Daoy (cell line): ENCODE measurements at regions not wholly inside any gene's neighbourhood (a gene's known extent, or its start where the extent isn't known, plus 50 kb on each side); places are given as distances from the start of the nearest gene placed in this dataset.
A peak's percentile ranks its signal among the peaks of the same experiment; 100 is the strongest.
"Not testable (repeated sequence)": the region's sequence is repeated elsewhere in the genome, so short reads cannot be mapped to it uniquely, and the experiment has no call there.

Source experiments
- DNase-seq: peaks from one replicate; pipeline ENCODE4 v3.0.0-alpha.2; 2015; ENCODE audit warnings: low read depth

DNA sequence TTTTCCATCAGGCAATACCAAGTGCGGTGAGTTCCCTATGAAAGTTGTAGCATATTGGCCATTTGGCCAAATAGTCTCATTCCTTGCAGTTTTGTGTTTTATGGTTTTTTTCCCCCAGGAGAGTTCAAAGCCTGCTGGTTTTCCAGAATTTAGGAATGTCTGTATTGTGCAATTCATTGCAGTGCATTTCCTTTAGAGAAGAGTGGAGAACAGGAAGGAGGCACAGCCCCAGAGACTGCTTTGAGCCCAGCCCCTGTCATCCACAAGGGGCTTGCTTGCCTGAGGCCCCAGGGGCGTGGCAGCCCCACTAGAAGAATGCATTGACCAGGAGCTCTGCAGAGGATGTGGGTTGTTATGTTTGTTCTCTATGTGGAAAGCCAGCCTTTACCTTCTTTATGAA is 375.5 kb downstream of the BCL2L11 start:
- peak; percentile 73 for DNase-seq

GRCh38 chr2:111496860-111497259 is 376.1 kb downstream of the BCL2L11 start:
- DNase-seq: not testable (repeated sequence)

DNA sequence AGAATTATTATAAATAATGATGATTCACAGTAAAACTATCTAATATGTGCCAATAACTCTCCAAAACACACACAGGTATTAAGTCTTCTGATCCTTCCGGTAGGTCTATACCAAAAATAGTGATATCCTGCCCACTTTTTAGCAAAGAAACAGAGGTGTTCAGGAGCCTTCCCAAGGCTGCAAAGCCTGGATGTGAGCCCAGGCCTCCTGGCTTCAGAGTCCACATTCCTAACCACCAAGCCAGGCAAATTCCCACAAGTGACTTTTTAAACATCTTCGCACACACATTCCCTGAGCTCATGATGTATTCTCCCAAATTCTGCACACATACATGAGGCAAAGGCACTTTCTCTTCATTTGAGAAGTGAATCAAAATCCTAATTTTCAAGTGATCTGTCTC is 376.6 kb downstream of the BCL2L11 start:
- DNase-seq: not testable (repeated sequence)

- DNase-seq: not testable (repeated sequence)
Observed at GRCh38 chr2:111500536-111501062, 379.9 kb downstream of the BCL2L11 start.

DNA sequence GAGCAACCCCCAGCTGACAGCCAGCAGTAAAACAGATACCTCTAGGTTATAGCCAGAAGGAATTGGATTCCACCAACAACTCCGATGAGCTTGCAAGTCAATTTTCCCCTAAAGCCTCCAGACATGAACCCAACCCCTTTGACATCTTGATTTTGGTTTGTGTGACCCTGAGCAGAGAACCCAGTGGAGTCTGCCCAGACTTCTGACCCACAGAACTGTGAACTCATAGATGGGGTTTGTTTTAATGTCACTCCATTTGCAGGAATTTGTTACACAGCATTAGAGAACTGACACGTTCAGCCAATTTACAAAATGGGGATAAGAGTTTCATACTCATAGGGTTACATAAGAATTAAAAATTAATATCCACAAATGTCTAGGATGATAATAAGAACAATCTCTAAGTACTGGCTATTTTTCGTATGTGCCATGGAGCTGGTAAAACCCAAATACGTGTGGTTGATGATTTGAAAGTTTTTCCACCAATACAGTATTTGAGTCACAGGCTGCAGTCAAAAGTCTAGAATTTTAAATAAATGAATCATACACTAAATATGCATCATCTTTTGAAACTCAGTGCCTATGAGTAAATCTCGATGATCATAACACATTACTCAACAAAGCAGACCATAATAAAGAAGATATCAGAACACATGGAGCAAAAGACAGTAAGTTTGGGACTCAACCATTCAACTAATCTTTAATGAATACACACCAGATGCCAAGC is 380.0 kb downstream of the ANAPC1 start:
- not testable (repeated sequence) for DNase-seq

DNA sequence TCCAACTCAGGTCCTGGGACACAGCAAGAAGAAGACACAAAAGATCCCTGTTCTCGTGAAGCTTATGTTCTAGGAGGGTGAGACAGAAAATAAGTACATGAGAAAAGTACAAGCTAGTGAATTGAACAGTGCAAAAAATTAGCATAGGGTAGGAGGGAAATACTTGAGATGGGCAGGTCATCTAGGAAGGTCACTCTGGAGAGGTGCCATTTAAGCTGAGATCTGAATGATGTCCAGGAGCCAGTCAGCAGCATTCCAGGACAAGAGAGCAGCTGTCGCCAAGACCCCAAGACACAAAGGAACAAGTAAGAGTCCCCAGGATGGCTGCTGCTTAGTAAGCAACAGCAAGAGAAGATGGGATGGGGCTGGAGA is 379.4 kb downstream of the ANAPC1 start:
- DNase-seq: not testable (repeated sequence)

- not testable (repeated sequence) for DNase-seq
Observed at GRCh38 chr2:111505267-111505666, 378.7 kb downstream of the ANAPC1 start.

- not testable (repeated sequence) for DNase-seq
Observed at GRCh38 chr2:111506936-111507335, 377.1 kb downstream of the ANAPC1 start.

DNA sequence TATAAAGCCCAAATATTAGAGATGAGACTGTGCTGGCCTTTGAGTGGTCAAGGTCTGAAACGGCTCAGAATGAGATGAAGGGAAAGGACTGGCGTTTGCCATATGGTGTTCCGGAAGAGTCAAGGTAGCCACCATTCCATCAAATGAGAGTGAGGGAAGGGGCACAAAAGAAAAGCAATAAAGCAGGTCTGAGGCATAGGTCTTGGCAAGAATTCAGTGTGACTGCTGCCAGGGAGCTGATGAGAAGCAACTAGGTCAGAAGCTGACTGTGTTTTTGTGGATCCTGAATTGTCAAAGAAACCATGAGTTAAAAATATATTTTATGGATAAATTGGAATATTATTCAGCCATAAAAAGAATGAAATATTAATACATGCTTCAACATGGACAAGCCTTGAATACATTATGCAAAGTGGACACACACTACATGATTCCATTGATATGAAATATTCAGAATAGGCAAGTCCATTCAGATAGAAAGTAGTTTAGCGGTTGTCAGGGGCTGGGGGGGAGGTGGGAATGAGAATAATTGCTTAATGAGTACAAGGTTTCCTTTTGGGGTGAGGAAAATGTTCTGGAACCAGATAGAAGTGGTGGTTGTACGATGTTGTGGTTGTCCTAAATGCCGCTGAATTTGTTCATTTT is 374.6 kb downstream of the ANAPC1 start:
- not testable (repeated sequence) for DNase-seq

DNA sequence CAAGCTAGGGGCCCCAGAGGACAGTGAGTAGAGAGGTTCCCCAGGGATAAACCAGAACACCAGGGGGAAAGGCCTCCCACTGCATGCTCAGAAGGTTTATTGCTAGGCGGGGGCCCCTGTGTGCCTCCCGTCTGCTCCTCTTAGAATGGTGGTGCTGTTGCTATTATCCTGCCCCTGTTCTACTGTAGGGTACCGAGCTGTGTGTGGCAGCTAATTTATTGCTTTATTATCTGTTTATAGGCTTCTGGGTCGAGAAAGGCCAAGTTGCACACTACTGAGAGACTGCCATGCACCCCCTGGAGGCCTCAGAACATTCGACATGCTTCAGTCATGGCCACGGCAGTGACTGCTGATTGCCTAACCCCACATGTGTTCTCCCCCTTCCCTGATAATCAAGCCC is 373.6 kb downstream of the ANAPC1 start:
- not testable (repeated sequence) for DNase-seq

- not testable (repeated sequence) for DNase-seq
Observed at GRCh38 chr2:111511062-111511461, 372.9 kb downstream of the ANAPC1 start.

DNA sequence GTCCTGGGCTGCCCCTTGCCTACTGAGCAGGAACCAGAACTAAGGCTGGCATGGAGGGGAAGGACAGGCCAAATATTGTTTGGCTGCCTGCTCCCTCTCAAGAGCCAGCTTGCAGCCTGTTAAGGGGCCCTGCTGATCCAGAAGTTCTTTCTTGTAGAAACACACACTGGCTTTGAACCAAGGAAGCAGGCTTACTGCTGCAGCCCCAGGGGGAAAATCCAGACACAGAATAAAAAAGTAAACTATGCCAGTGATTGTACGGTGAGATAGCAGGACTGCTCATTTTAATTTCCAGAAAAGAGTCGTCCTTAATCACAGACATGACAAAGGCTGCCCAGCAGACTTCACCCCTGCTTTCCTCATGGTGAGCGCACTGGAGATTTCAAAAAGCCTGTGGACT is 371.6 kb downstream of the ANAPC1 start:
- DNase-seq: not testable (repeated sequence)

DNA sequence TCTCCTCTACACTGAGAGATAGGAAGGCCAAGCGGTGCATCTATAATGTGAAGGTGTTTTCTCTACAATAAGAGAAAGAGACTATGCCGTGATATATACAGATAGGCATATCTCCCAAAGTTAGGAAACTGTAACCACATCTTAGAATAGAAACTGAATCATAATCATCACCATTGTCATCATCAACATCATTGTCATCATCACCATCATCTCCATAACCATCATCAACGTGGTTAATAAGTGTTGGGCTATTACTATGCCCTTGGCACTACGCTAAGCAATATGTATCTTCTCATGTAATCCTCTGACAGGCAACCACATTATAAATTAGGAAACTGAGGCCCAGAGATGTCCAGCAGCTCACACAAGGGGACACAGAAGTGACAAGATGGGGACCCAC is 369.9 kb downstream of the ANAPC1 start:
- not testable (repeated sequence) for DNase-seq

DNA sequence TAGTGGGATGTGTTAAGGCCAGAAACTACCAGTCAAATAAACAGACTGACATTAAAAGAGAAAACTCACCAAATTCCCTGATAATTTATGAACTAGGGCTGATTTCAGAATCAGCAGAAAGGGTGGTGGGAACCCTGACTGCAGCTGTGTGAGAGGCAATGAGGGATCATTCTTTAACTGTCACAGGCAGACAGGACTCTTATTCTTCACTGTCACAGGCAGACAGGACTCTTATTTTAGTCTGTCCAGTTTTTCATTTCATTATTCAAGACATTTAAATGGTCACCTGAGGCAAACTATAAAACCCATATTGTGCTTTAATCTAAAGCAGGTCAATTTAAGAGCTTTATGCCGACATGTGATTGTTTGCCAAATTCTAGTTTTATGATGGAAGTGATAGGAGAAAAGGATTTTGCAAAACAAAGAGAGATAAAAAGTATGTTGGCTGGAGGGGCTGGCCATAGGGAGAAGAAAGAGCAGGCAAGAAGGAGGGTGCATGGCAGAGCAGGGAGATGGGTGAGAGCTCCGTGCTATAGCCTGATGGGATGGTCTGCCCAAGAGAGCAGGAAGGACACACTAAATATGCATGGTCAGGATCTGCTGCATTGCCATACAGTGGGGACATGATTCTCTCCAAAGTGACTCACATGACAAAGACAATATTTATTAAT is 366.8 kb downstream of the ANAPC1 start:
- DNase-seq: not testable (repeated sequence)

DNA sequence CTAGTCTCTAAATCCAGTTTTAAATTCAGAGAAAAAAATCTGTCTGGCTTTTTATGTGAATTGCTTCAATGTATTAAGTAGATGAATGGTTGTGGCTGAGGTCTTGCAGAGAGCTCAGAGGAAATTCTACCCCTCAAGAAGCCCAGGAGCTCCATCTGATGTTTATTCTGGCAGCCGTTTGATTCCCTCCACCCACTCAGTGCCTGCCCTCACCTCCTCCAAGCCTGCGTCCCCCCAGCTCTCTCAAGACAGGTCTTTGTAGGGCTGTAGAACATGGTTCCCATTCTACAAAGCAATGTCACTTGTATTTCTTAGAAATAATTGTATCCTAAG is 366.3 kb downstream of the ANAPC1 start:
- DNase-seq: not testable (repeated sequence)

- DNase-seq: no peak
Observed at GRCh38 chr2:111519071-111519470, 364.9 kb downstream of the ANAPC1 start.

DNA sequence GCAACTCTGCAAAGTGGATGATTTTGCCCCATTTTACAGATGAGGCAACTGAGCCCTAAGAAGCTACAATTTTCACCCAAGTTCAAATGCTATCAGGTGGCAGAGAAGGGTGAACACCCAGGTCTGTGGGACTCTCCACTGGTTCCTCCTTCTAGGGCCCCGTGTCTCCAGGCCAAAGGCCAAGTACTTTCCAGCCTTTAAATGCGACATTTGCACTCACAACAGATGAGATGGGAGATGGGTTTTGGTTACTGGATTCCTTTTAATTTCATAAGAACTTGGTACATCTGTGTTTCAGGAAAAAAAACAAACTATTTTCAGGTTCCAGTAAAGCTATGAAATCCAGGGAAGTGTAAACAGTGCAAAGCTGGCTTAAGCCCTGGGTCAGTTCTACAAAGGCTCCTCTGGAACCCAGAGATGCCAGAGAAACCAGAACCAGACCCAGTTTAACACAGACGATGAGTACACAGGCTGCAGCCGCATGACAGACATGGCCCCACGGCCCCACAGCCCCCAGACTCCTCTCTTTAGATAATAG is 361.7 kb downstream of the ANAPC1 start:
- DNase-seq: no peak

DNA sequence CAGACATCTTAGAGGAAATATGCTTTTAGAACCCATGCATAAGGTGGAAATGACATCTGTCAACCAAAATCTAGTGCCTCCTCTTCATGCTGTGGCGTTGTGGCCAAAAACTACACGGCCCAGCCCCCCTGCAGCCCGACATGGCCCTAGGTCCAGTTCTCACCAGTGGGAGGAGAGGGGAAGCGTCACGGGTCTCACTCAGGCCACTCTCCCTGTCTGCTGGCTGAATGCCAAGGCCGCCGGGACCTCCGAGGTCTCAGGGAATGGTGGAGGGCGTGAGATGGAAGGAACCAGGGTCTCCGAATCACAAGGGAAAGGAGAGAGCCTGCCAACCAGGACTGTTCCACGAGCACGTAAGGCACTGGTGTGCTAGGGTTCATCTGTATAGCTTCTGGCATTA is 361.0 kb downstream of the ANAPC1 start:
- no peak for DNase-seq

GRCh38 chr2:111525026-111525425 is 359.0 kb downstream of the ANAPC1 start:
- DNase-seq: not testable (repeated sequence)

GRCh38 chr2:111526041-111526639 is 357.9 kb downstream of the ANAPC1 start:
- DNase-seq: not testable (repeated sequence)

- DNase-seq: not testable (repeated sequence)
Observed at GRCh38 chr2:111527707-111528400, 356.1 kb downstream of the ANAPC1 start.
